Kidney (tissue), 13 donors: ENCODE measurements at regions not wholly inside any gene's neighbourhood (a gene's known extent, or its start where the extent isn't known, plus 50 kb on each side); places are given as distances from the start of the nearest gene placed in this dataset.

Experiments
- DNase-seq, 5 donors: peaks; one replicate each; pipeline ENCODE4 v3.0.0-alpha.2; 2013 to 2020
- FAIRE-seq: peaks from 2 replicates; lab custom pipeline; 2012; peaks lifted over from hg19 to GRCh38; lab: Jason Lieb, UNC
- H3K27ac ChIP-seq, 2 donors: one replicate each; pipeline ENCODE4 v1.7.0; 2013; ENCODE audit warnings: low read depth in 2 of 2, low read length in 2 of 2, inconsistent platforms in 1 of 2
- H3K27me3 ChIP-seq: one replicate; pipeline ENCODE4 v1.7.1; 2013; ENCODE audit warnings: low read length, inconsistent platforms; ENCODE audit not compliant: control insufficient read depth, insufficient read depth
- H3K36me3 ChIP-seq, 3 donors: one replicate each; pipeline versions ENCODE4 v1.7.0 to v1.7.1; 2013; ENCODE audit warnings: low read length in 3 of 3, control low read depth in 1 of 3, inconsistent platforms in 1 of 3; ENCODE audit not compliant: insufficient read depth in 3 of 3, control insufficient read depth in 2 of 3
- H3K4me1 ChIP-seq, 3 donors: one replicate each; pipeline versions ENCODE4 v1.7.0 to v1.7.1; 2013; ENCODE audit warnings: low read length in 3 of 3, inconsistent platforms in 1 of 3, low read depth in 1 of 3; ENCODE audit not compliant: control insufficient read depth in 2 of 3, insufficient read depth in 2 of 3
- H3K4me3 ChIP-seq, 3 donors: one replicate each; pipeline versions ENCODE4 v1.7.0 to v1.8.1; 2013; ENCODE audit warnings: low read length in 3 of 3, control low read depth in 1 of 3, inconsistent platforms in 1 of 3
- H3K9ac ChIP-seq, 3 donors: one replicate each; pipeline versions ENCODE4 v1.7.0 to v1.7.1; 2013; ENCODE audit warnings: low read length in 3 of 3, control low read depth in 1 of 3, inconsistent platforms in 1 of 3
- H3K9me3 ChIP-seq, 3 donors: one replicate each; pipeline versions ENCODE4 v1.7.0 to v1.7.1; 2013; ENCODE audit warnings: low read length in 3 of 3, control low read depth in 1 of 3, inconsistent platforms in 1 of 3; ENCODE audit not compliant: control insufficient read depth in 2 of 3, insufficient read depth in 1 of 3
- CTCF ChIP-seq: IDR thresholded peaks from 3 replicates; pipeline ENCODE4 v1.5.1; 2012; ENCODE audit warnings: mild to moderate bottlenecking, moderate library complexity, borderline replicate concordance; ENCODE audit not compliant: insufficient read depth; ENCODE audit errors: extremely low read depth
- intact Hi-C: fragments of 100-400 bp; cut with DNase I; formaldehyde crosslinking; loops from one replicate; pipeline ENCODE4 v1.11.1; 2022
- donor health status: control.
- donor health status: control.
- donor health status: control.
- donor health status: control.
- donor health status: control.
- donor health status: DM: yes; HTN: yes; CAD: no.
- donor health status: Normal renal cell carcinoma (clear cell type).

- Histone ChIP-seq H3K4me3 (no peak overlapping the region), H3K36me3 (no peaks in the 10 kb centered on the region), H3K9ac (no peak overlapping the region), H3K4me1 (no peaks in the 10 kb centered on the region), H3K27ac (no peak overlapping the region), H3K9me3 (no peaks in the 10 kb centered on the region), H3K27me3 (no peaks in the 10 kb centered on the region)
- no peak for FAIRE-seq
- TF ChIP-seq CTCF, result no peak
- intact Hi-C loops, result no loop called here
- no peak for DNase-seq
Measured at GRCh38 chr22:48750282-48750681, 1077.4 kb downstream of the BRD1 start.

DNA sequence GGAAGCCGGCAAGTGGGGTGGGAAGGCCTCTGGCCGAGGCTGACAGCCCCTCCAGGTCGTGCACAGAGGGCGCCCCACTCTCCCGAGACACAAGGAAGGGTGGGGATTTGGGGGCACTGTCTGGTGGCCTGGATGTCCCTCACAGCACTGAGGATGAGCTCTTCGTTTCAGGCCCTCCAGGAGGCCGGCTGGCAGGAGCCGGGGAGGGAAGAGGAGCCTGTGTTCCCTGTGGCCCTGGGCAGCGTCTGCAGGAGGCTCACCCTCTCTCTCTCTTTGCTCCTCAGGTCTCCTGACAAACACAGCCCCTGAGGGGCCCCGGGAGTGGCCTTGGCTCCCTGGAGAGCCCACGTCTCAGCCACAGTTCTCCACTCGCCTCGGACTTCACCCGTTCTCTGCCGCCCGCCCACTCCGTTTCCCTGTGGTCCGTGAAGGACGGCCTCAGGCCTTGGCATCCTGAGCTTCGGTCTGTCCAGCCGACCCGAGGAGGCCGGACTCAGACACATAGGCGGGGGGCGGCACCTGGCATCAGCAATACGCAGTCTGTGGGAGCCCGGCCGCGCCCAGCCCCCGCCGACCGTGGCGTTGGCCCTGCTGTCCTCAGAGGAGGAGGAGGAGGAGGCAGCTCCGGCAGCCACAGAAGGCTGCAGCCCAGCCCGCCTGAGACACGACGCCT, 1078.0 kb downstream of the BRD1 start:
- no peaks in the 10 kb centered on the region for H3K36me3 ChIP-seq
- intact Hi-C loops, result no loop called here
- H3K9ac ChIP-seq, result no peak overlapping the region
- no peaks in the 10 kb centered on the region for H3K9me3 ChIP-seq
- peak in 1 of 5 donors; percentile 70 for DNase-seq
- H3K27ac ChIP-seq, result no peak overlapping the region
- H3K27me3 ChIP-seq, result no peaks in the 10 kb centered on the region
- no peak for TF ChIP-seq CTCF
- no peaks in the 10 kb centered on the region for H3K4me1 ChIP-seq
- no peak for FAIRE-seq
- no peak overlapping the region for H3K4me3 ChIP-seq

- H3K4me3 ChIP-seq, result no peak overlapping the region
- FAIRE-seq, result no peak
- H3K27ac ChIP-seq, result no peak overlapping the region
- no peaks in the 10 kb centered on the region for H3K4me1 ChIP-seq
- no peak for TF ChIP-seq CTCF
- H3K27me3 ChIP-seq, result no peaks in the 10 kb centered on the region
- no peaks in the 10 kb centered on the region for H3K36me3 ChIP-seq
- H3K9ac ChIP-seq, result no peak overlapping the region
- intact Hi-C loops, result no loop called here
- DNase-seq, result peak in 1 of 5 donors; percentile 23
- H3K9me3 ChIP-seq, result no peaks in the 10 kb centered on the region
Measured at GRCh38 chr22:48748860-48749554, 1078.7 kb downstream of the BRD1 start.
